ENCODE measurements at regions not wholly inside any gene's neighbourhood (a gene's known extent, or its start where the extent isn't known, plus 50 kb on each side); places are given as distances from the start of the nearest gene placed in this dataset.

DNA sequence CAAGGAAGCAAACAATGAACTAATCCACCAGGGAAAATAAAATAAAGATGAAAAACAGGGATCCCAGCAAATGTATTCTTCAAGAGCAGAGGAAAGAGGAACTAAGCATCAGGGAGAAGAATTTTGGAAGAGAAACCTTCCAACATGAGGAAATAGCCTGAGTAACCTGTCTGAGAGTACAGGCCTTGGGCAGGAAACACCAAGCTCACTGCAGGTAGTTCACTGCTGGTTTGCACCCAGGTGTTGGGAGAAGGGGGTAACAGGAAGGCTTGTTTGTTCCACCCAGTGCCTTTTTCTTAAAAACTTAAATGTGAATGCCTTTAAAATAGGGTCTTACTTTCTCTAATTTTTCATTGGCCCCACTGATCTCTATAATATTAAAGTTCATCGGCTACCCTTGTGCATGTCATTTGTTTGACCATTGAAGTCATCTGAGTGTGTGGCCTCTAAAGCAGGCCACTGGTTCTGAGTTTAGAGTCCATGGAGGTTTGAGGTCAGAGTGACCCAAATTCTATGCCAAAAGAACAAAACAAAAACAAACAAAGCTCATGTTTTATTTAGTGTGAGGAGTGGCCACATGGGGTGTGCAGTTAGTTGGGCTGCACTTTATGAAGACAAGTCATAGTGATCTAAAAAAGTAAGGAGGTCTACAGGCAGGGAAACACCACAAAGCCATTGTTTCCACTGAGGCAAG lies 62.9 kb upstream of the COX10 start:
- ATAC-seq (no peak), DNase-seq (no peak)
- intact Hi-C loops (cut with DNase I), result no loop called here

DNA sequence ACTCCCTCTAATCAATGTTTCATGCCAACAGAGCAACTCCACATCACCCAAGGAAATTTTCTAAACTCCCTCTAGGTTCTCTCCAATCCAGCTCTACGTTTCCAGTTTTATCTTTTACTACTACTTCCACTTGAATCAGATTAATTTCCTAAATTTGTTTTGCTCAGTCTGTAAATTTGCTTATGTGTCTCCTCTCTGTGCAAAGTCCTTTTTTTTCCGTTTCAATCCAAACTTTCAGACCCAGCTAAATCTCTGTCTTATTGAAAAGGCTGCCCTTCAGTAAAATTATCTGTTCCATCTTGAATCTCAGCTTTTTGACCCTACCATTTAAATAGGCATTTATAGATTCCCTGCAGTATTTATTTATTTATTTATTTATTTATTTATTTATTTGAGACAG lies 61.4 kb upstream of the COX10 start:
- no peak for DNase-seq
- no peak for ATAC-seq
- intact Hi-C loops (cut with DNase I), result no loop called here

DNA sequence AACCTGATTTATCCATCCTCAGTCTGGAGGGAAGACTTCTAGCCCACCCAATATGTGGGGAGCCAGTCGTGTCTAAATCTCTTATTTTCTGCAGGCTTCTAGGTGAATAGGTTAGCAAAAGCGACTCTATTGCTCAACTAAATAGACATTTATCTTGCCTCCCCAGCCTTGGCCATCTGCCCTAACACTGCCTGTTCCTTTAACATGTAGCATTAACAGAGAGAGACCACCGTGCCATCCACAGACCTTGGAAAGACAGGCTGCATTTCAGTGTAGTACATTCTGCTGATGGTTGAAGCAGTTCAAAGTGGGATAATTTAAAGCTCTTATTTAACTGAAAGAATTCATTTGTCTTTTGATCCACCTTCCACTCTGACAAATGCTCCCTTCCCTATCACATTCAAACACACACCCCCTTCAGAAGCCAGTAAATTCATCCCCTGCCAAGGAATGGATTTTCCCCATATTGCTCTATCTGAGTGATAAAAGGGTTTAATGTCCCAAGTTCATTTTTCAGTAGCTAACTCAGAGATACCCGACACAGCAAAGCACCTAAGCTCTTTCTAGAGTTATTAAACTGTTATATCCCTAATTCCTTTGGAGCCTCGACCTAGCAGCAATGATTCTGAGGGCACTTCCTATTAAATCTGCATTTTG lies 58.1 kb upstream of the COX10 start:
- no peak for ATAC-seq
- intact Hi-C loops (cut with DNase I), result no loop called here
- no peak for DNase-seq

DNA sequence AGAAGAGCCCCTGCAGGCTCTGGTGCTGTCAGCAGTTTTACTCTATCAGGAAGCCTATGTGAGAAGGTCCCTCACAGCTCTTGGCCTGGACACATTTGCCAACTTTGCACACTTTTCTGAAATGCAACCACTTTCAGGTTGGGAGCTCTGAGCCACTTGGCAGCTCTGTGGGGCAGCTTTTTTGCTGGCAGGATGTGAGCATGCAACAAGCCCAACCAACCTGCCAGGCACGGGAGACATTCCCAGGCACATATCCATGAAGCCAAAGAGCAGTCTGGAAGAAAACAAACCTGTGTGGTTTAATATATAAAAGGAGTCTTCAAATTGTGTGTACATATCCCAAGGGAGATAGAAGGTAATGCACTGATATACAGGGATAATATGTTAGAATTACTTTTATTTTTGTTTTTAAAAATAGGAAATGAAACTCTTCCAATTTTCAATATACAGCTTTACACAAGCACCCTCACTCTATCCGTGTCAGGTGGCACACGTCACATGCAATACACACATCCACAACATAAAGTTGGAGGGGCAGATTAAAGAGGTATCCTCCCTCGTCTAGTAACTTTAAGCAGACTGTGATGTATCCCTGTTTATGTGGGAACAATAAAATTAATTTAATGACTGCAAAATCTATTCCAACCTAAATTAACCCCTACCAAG lies 57.4 kb upstream of the COX10 start:
- intact Hi-C loops (cut with DNase I), result no loop called here
- no peak for ATAC-seq
- DNase-seq, result no peak

DNA sequence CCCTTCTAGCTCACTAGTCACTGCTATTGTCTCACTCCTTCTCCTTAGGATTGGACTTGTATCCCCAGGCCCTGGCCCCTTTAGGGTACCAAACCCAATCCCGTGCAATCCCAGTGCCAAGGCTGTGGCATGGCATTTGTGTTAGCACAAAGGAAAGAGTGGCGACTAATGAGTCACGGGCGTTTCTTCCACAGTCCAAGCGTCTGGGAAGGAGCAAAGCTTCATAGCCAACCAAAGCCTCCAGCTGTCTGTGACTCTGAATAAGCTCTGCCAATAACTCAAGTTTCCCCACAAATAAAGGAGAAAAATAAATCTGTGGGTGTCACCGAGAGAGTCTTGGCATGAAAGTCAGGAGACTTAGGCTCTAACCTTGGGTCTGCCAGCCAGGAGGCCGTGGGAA lies 54.6 kb upstream of the COX10 start:
- intact Hi-C loops (cut with DNase I), result no loop called here
- DNase-seq (no peak), ATAC-seq (no peak)

DNA sequence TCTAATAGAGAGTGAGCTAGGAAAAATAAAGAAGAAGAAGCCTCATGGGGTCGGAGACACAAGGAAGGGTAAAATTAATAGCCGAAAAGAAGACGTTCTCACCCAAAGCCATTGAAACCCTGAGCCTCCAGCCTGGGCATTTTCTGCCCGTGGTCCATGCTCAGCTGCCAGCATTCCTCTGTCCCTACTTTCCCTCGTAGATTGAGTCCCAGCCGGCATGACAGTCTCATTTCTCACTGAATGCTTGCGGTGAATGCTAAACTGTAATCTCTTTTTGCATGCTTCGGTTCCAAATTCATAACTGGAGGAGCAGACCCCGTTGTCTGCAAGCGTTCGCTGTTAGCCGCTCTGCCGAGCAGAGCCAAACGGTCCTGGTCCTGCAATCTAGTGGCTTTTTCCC lies 54.0 kb upstream of the COX10 start:
- DNase-seq, result no peak
- intact Hi-C loops (cut with DNase I), result no loop called here
- ATAC-seq, result no peak

DNA sequence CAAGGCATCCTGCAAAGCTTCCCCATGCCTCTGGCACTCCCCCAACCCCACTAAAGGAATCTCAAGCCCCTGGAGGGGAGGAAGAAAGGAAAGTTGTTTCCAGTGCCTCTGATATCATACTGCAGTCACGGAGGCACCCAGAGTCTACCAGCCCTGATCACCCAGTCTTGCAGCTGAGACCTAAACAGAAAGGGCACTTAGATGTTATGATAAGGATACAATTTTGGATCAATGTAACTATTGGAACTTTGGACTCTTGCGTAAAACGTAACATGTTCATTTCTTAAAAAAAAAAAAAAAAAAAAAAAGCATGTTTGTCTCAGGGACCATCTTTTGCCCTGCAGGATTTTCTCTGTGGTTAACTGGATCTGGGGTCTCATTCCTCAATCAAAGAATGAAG lies 52.4 kb upstream of the COX10 start:
- DNase-seq (no peak), ATAC-seq (no peak)
- intact Hi-C loops (cut with DNase I), result no loop called here

DNA sequence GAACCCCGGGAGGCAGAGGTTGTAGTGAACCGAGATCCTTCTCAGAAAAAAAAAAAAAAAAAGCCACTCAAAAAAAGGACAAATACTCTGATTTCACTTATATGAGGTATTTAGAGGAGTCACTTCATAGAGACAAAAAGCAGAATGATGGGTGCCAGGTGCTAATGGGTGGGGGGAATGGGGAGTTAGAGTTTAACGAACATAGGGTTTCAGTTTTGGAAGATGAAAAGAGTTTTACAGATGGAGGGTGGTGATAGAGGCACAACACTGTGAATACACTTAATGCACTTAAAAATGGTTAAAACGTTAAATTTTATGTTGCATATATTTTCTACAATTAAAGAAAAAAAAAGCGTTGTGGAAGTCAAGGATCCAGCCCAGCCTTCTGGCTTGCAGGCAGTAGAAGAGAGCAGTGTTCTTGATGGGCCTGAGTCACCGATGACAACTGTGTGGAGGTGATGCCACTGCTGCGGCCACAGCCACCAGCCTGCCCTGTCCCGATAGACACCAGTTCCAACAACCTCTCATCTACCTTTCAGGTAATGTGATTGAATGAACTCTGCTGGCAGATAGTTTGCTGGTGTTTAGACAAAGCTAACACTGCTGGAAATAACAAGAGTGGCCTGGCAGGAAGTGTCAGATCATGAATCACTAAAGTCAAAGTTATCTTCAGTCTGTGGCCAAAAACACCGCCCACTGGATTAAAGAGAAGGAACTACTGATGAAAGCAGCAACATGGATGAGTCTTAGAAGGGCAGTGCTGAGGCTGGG lies 49.9 kb upstream of the COX10 start:
- no peak for DNase-seq
- peak in 1 of 2 donors; percentile 59 for ATAC-seq
- intact Hi-C loops (cut with DNase I), result no loop called here

All from left cardiac atrium (tissue), 4 donors.